PC-3 (cell line): ENCODE measurements at regions not wholly inside any gene's neighbourhood (a gene's known extent, or its start where the extent isn't known, plus 50 kb on each side); places are given as distances from the start of the nearest gene placed in this dataset.

Source experiments
- ATAC-seq: fragments of 200-7000 bp; cut with Tn5 transposase; 2 replicates; pipeline ENCODE4 v1.9.1; 2020; ENCODE audit warnings: mild to moderate bottlenecking, moderate library complexity
- BruUV-seq: library from RNA; stranded (reverse); fragments of 400-500 nt; replicated peaks from 2 replicates; lab custom pipeline; 2021; lab: Mats Ljungman, UMichigan
- CTCF ChIA-PET: fragments of 300-600 bp; sonication (Branson Sonifier 250); formaldehyde crosslinking; loops from one replicate; lab custom pipeline; 2022; ENCODE audit warnings: antibody characterized with exemption; lab: Charles Lee
- POLR2A ChIA-PET: fragments of 300-600 bp; sonication (Branson Sonifier 250); formaldehyde crosslinking; loops from one replicate; lab custom pipeline; 2022; ENCODE audit warnings: antibody characterized with exemption; ENCODE audit not compliant: unreplicated experiment; lab: Charles Lee
- DNase-seq: peaks from one replicate; pipeline ENCODE4 v3.0.0-alpha.2; 2015
- H2AFZ ChIP-seq: fragments of 300-600 bp; sonication (generic); 2 replicates; pipeline ENCODE4 v1.6.0; 2016; ENCODE audit warnings: antibody characterized with exemption, low read length
- H3F3A ChIP-seq: fragments of 300-600 bp; sonication (generic); one replicate; pipeline ENCODE4 v1.6.0; 2017; ENCODE audit warnings: antibody characterized with exemption, low read length, control low read depth, mild to moderate bottlenecking; ENCODE audit not compliant: unreplicated experiment
- H3K27ac ChIP-seq: fragments of 300-600 bp; sonication (generic); 2 replicates; pipeline ENCODE4 v1.5.1; 2016; ENCODE audit warnings: mild to moderate bottlenecking, low read length
- H3K27me3 ChIP-seq: fragments of 300-600 bp; sonication (generic); 2 replicates; pipeline ENCODE4 v1.6.1; 2016; ENCODE audit warnings: low read length, mixed read lengths
- H3K36me3 ChIP-seq: fragments of 300-600 bp; sonication (generic); 2 replicates; pipeline ENCODE4 v1.6.1; 2016; ENCODE audit warnings: low read depth, mixed run types, low read length, mixed read lengths
- H3K4me1 ChIP-seq: fragments of 300-600 bp; sonication (generic); 2 replicates; pipeline ENCODE4 v1.5.1; 2016; ENCODE audit warnings: low read length; ENCODE audit not compliant: insufficient read depth
- H3K4me2 ChIP-seq: fragments of 300-600 bp; sonication (generic); 2 replicates; pipeline ENCODE4 v1.6.0; 2016; ENCODE audit warnings: low read length
- H3K4me3 ChIP-seq: fragments of 300-600 bp; sonication (generic); 2 replicates; pipeline ENCODE4 v1.5.1; 2016; ENCODE audit warnings: mild to moderate bottlenecking, low read length, mixed read lengths
- H3K79me2 ChIP-seq: fragments of 300-600 bp; sonication (generic); 2 replicates; pipeline ENCODE4 v1.6.1; 2017; ENCODE audit warnings: low read length, mixed read lengths
- H3K9ac ChIP-seq: fragments of 300-600 bp; sonication (generic); 2 replicates; pipeline ENCODE4 v1.6.0; 2016; ENCODE audit warnings: mild to moderate bottlenecking, low read length
- H3K9me2 ChIP-seq: fragments of 300-600 bp; sonication (generic); replicated peaks from 2 replicates; pipeline ENCODE4 v1.6.1; 2016; ENCODE audit warnings: mixed run types, low read length, mixed read lengths
- H3K9me3 ChIP-seq: fragments of 300-600 bp; sonication (generic); 2 replicates; pipeline ENCODE4 v1.6.1; 2016; ENCODE audit warnings: low read length, mixed read lengths
- H4K20me1 ChIP-seq: fragments of 300-600 bp; sonication (generic); 2 replicates; pipeline ENCODE4 v1.6.1; 2016; ENCODE audit warnings: low read length, mixed read lengths
- EZH2 ChIP-seq: fragments of 300-600 bp; sonication (generic); IDR thresholded peaks from one replicate; pipeline ENCODE4 v1.6.1; 2017; ENCODE audit warnings: antibody characterized with exemption, mild to moderate bottlenecking, low read length; ENCODE audit not compliant: unreplicated experiment
- EZH2phosphoT487 ChIP-seq: fragments of 300-600 bp; sonication (generic); IDR thresholded peaks from 2 replicates; pipeline ENCODE4 v1.6.1; 2018; ENCODE audit warnings: mild to moderate bottlenecking, antibody characterized with exemption, low read length, borderline replicate concordance
- intact Hi-C: fragments of 100-400 bp; cut with micrococcal nuclease; formaldehyde crosslinking; loops from 2 replicates; pipeline ENCODE4 v1.9.0; 2023

GRCh38 chr3:182741214-182741613 is 52.1 kb upstream of the ATP11B start:
- H2AFZ ChIP-seq: peak overlapping the region; percentile 35; the same call in 1 of the 2 replicates
- no peaks in the 10 kb centered on the region for H3K79me2 ChIP-seq
- H3K9me2 ChIP-seq: no peaks in the 10 kb centered on the region
- TF ChIP-seq EZH2phosphoT487 (no peak), EZH2 (no peak)
- DNase-seq: no peak
- H3F3A ChIP-seq: no peaks in the 10 kb centered on the region
- no peaks in the 10 kb centered on the region for H3K36me3 ChIP-seq
- H3K9me3 ChIP-seq: no peaks in the 10 kb centered on the region
- ChIA-PET CTCF (no interaction called here), POLR2A (no interaction called here)
- peaks cover 29% of the 10 kb centered on the region for H3K4me1 ChIP-seq
- H3K4me2 ChIP-seq: peak overlapping the region; percentile 80
- BruUV-seq: no TSS peak
- H4K20me1 ChIP-seq: no peaks in the 10 kb centered on the region
- H3K9ac ChIP-seq: no peak overlapping the region
- H3K27me3 ChIP-seq: no peaks in the 10 kb centered on the region
- no peak overlapping the region for H3K27ac ChIP-seq
- ATAC-seq: no peak
- no peak overlapping the region for H3K4me3 ChIP-seq
- intact Hi-C loops: no loop called here
